HK-2 (cell line): ENCODE measurements at regions not wholly inside any gene's neighbourhood (a gene's known extent, or its start where the extent isn't known, plus 50 kb on each side); places are given as distances from the start of the nearest gene placed in this dataset.

Experiments
- DNase-seq: peaks from one replicate; pipeline ENCODE4 v3.0.0-alpha.2; 2018; ENCODE audit not compliant: unreplicated experiment

- no peak for DNase-seq
These were observed 65.3 kb downstream of the METRNL start for GRCh38 chr17:83144421-83145357.

- no peak for DNase-seq
These were observed 65.9 kb downstream of the METRNL start for GRCh38 chr17:83145358-83145738.

GRCh38 chr17:83145831-83146230 is 66.4 kb downstream of the METRNL start:
- DNase-seq: no peak

GRCh38 chr17:83146347-83146746 is 66.9 kb downstream of the METRNL start:
- DNase-seq: no peak

GRCh38 chr17:83147280-83147679 is 67.9 kb downstream of the METRNL start:
- no peak for DNase-seq

GRCh38 chr17:83148317-83149028 is 69.1 kb downstream of the METRNL start:
- DNase-seq: no peak

- DNase-seq: no peak
These were observed 69.8 kb downstream of the METRNL start for GRCh38 chr17:83149029-83149725.

GRCh38 chr17:83149761-83150251 is 70.4 kb downstream of the METRNL start:
- no peak for DNase-seq

GRCh38 chr17:83150369-83151055 is 71.1 kb downstream of the METRNL start:
- DNase-seq: no peak

- no peak for DNase-seq
These were observed 71.6 kb downstream of the METRNL start for GRCh38 chr17:83151056-83151441.

- DNase-seq: no peak
These were observed 72.2 kb downstream of the METRNL start for GRCh38 chr17:83151442-83152226.

GRCh38 chr17:83152227-83152744 is 72.9 kb downstream of the METRNL start:
- DNase-seq: no peak

GRCh38 chr17:83152745-83153611 is 73.6 kb downstream of the METRNL start:
- no peak for DNase-seq

GRCh38 chr17:83153681-83154310 is 74.4 kb downstream of the METRNL start:
- no peak for DNase-seq

- no peak for DNase-seq
These were observed 75.1 kb downstream of the METRNL start for GRCh38 chr17:83154311-83155127.

GRCh38 chr17:83155128-83156121 is 76.0 kb downstream of the METRNL start:
- no peak for DNase-seq

- no peak for DNase-seq
These were observed 77.0 kb downstream of the METRNL start for GRCh38 chr17:83156408-83156807.
